AG10803 (cell line): ENCODE measurements at regions not wholly inside any gene's neighbourhood (a gene's known extent, or its start where the extent isn't known, plus 50 kb on each side); places are given as distances from the start of the nearest gene placed in this dataset.

ENCODE experiments used
- DNase-seq: peaks from one replicate; pipeline ENCODE4 v3.0.0; 2010; ENCODE audit warnings: low read depth
- H3K4me3 ChIP-seq: 2 replicates; pipeline ENCODE4 v1.5.1; 2011; ENCODE audit warnings: mild to moderate bottlenecking, low read length, control low read depth
- TF ChIP-seq, protein P1 (sequence below): conservative IDR thresholded peaks from 2 replicates; pipeline ENCODE4 v1.5.1; 2011; ENCODE audit warnings: mild to moderate bottlenecking, low read length, control low read depth, inconsistent platforms

DNA sequence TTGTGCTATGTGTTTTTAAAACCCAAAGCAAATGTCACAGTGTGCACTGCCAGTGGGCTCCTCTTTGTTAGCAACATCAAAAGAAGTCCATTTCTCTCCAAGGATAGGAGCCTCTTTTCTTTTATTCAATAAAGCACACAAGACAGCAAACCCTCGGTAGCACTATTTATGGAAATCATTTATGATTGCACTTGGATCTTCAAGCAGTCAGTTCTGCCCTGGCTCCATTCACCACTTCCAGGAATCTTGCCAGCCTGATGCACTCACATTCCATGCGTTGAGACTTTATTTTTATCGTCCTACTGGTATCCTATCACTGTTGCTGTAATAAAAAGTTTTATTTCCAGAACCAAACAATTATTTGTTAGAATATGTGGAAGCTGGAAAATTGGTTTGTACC, 412.1 kb downstream of the TBL1XR1 start:
- DNase-seq: no peak
- TF ChIP-seq, protein P1, sequence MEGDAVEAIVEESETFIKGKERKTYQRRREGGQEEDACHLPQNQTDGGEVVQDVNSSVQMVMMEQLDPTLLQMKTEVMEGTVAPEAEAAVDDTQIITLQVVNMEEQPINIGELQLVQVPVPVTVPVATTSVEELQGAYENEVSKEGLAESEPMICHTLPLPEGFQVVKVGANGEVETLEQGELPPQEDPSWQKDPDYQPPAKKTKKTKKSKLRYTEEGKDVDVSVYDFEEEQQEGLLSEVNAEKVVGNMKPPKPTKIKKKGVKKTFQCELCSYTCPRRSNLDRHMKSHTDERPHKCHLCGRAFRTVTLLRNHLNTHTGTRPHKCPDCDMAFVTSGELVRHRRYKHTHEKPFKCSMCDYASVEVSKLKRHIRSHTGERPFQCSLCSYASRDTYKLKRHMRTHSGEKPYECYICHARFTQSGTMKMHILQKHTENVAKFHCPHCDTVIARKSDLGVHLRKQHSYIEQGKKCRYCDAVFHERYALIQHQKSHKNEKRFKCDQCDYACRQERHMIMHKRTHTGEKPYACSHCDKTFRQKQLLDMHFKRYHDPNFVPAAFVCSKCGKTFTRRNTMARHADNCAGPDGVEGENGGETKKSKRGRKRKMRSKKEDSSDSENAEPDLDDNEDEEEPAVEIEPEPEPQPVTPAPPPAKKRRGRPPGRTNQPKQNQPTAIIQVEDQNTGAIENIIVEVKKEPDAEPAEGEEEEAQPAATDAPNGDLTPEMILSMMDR: no peak
- H3K4me3 ChIP-seq: no peak overlapping the region

DNA sequence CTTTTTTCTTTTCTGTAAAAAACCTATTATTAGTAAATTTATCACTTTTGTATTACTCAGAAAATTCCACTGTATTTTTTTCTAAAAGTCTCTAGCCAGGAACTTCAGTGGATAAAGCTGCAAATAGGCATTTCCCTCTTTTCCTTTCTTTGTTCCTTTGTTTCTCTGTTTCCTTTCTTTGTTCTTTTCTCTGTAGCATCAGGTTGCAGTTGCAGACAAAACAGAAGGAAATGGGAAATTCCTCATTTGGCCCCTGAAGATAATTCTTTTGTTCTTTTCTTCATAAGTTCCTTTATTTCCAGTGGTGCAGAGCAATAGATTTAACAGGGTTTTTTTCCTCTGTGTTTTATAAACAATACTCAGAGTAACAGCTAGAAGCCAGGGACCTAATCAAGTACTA, 416.5 kb downstream of the TBL1XR1 start:
- no peak overlapping the region for H3K4me3 ChIP-seq
- no peak for DNase-seq
- TF ChIP-seq, protein P1: no peak

DNA sequence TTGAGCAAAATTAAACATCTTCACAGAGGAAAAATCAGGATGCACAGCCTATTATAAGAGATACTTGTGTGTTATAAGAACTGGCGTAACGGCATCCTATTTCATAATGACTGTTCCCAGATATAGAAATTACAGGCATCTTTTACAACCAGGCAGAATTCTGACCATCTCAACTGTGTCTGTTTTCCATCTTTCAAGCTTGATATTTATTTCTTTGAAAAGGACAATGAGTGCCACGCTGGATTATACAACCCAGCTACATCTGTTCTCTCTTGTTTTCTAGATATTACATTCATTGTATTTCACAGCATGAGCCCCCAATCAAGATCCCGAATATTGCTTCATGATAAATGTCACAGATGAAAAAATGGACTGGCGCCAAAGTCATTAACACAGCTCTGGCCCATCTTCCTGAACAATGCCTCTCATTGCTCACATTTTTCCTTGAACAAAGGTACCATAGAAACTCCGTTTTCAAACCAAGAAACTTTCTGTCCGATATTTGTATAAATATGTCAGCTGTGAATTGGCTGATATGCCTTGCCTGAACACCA, 420.6 kb downstream of the TBL1XR1 start:
- H3K4me3 ChIP-seq: no peak overlapping the region
- TF ChIP-seq, protein P1: no peak
- no peak for DNase-seq

DNA sequence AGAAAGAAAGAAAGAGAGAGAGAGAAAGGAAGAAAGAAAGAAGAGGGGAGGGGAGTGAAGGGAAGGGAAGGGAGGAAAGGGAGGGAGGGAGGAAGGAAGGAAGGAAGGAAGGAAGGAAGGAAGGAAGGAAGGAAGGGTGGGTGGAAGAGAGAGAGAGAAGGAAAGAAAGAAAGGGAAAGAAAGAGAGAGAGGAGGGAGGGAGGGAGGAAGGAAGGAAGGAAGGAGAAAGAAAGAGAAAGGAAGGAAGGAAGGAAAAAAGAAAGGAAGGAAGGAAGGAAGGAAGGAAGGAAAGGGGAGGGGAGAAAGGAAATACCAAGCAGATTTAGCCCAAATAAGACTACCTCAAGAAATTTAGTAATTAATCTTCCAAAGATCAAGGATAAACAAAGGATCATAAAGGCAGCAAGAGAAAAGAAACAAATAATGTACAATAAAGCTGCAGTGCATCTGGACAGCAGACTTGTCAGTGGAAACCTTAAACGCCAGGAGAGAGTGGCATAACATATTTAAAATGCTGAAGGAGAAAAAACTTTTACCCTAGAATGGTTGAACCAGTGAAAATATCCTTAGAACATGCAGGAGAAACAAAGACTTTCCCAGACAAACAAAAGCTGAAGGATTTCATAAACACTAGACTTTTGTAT, 427.6 kb downstream of the TBL1XR1 start:
- TF ChIP-seq, protein P1: no peak
- no peak for DNase-seq
- H3K4me3 ChIP-seq: no peak overlapping the region

DNA sequence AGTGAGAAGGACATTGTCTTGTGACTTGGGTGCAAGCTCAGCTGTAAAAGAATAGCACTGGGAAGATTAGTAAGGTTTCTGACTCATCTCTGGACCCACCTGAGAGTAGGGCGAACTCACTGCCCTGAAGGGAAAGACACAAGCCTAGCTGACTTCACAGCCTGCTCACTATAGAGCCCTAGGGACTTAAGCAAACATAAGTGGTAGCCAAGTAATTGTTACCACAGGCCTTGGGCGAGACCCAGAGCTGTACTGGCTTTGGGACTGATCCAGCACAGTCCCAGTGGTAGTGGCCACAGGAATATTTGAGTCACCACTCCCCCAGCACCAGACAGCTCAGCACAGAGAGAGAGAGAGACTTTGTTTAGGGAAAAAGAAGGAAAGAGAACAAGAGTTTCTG, 429.9 kb downstream of the TBL1XR1 start:
- TF ChIP-seq, protein P1: no peak
- no peak overlapping the region for H3K4me3 ChIP-seq
- DNase-seq: peak; percentile 60

DNA sequence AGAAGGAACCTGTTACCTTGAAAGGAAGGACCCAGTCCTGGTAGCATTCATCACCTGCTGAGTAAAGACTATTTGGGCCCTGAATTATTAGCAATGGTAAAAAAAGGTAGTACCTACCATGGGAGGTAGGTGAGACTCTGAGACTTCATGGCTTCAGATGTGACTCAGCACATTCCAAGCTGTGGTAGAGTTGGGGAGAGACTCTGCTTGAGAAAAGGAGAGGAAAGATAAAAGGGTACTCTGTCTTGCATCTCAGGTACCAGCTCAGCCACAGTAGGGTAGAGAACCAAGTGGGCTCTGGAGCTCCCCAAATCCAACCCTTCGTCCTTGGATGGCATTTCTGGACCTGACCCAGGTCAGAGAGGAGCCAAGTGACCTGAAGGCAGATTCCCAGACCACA, 430.4 kb downstream of the TBL1XR1 start:
- no peak for DNase-seq
- TF ChIP-seq, protein P1: no peak
- H3K4me3 ChIP-seq: no peak overlapping the region

DNA sequence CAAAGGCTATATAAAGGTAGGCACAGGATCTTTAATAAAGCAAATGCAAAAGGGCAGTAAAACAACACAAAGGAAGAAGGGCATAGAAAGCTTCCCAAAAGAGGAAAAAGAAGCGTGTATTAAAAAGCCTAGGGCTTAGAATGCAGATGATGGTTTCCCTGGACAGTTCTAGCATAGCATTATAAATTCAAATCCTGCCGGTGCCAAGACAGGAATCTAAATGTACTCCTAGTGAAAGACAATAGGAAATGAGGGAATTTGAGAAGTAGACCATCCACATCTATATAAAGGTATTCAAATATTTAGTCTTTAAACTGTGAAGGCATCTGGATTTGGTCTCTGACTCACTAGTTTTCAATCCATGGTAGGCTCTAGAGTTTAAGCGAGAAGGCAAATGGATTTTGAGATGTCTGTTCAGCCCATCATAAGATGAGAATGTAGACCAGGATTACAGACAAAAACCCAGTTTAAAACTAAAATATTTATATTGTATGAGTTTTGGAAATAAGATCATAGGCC, 431.8 kb downstream of the TBL1XR1 start:
- DNase-seq: no peak
- TF ChIP-seq, protein P1: no peak
- no peak overlapping the region for H3K4me3 ChIP-seq
